HG03442 (cell line): ENCODE measurements at regions not wholly inside any gene's neighbourhood (a gene's known extent, or its start where the extent isn't known, plus 50 kb on each side); places are given as distances from the start of the nearest gene placed in this dataset.
A peak's percentile ranks its signal among the peaks of the same experiment; 100 is the strongest.

Source experiments
- ATAC-seq: cut with Tn5 transposase; IDR thresholded peaks from one replicate; pipeline ENCODE4 v1.9.1; 2021; ENCODE audit warnings: mild to moderate bottlenecking, moderate library complexity; ENCODE audit not compliant: unreplicated experiment

DNA sequence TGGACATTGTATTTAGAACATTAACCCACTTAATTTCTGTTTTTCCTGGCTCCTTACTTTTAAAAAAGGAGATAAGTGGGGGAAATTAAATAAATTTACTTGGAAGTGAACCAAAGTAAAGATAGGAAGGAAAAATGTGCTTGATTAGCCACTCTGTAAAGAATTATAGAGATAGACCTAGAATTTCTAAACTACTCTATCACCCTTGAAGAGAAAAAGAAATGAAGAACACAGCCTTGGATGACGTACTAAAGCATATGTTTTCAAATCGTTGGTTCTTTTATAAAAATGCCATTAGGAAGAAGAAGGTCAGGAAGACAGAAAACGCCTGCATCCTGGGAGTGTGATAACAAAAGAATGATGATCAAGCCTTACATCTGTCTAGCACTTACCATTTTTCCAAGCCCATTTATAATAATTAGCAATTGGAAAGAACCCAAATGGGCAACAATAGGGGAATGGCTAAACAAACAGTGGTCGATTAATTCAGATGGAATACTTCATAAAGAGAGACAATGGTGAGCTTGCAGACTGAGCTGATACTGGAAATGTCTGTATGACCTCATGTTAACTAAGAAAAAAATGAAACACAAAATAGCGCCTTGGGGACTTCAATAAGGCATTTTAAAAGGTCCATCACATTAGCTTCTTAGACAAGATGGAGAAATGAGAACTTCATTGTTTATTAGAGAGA, 81.0 kb upstream of the LRRC55 start:
- ATAC-seq = no peak

GRCh38 chr11:57103899-57104605, 77.7 kb upstream of the LRRC55 start:
- no peak for ATAC-seq

- no peak for ATAC-seq
Observed at GRCh38 chr11:57109331-57109730, 72.4 kb upstream of the LRRC55 start.

DNA sequence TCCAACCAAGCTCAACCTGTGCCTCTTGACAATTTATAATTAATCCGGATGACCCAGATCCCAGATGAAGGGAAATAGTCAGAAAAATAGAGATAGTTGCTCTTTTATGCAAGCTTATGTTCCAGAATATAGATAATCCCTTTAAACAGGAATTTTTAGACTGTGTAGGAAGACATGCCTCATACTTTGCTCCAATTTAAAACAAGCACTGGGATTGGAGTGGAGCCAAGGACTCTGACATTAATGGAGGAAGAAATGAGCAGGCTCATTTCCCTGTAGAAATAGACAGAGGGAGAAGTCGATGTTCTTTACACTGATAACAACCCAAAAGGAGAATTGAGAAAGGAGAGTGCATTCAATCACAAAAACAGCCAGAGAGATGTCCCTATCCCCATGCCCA, 70.1 kb upstream of the LRRC55 start:
- ATAC-seq = no peak

DNA sequence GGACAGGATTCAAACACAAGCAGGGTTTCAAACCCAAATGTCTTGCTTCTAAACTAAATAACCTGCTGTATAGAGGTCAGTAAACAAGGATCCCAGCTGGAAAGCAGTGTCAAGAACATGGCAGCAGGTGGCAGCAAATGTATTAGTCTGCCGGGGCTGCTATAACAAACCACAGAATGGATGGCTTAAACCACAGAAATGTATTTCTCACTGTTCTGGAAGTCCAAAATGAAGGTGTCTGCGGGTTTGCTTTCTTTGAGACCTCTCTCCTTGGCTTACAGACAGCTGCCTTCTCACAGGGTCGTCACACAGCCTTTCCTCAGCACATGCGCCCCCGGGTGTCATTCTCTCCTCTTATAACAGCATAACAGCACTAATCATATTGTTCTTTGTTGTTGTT, 65.1 kb upstream of the LRRC55 start:
- ATAC-seq = peak; percentile 83

DNA sequence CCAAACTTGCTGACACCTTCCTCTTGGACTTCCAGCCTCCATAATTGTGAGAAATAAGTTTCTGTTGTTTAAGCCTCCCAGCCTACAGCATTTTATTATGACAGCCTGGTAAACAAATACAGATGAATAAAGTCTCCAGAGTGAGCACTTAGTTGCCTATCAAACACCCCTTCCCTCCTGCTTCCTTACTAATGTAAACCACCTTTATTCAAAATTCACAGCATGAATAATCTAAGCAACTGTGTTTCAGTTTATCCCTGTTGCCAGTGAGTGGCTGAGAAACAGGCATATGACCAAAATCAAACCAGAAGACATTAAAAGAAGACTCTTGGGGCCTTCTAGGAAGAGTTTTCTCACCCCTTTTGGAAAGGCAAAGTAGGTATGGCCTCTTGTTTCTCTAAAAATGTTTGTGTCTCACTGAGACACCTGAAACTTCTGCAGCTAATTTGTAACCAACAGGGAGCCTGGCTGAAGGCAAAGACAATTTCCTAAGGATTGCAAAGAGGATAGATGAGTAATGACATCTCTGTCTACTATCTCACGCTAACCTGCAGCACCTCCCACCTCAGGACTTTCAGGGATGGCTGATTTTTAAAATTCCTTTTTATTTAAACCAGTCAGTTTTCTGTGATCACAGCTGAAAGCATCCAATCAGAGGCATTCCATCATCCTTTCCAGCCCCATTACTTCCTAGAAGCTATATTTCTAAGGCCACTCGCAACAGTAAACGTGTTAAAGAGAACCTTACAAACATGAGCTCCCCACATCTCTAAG, 61.4 kb upstream of the LRRC55 start:
- ATAC-seq = no peak

DNA sequence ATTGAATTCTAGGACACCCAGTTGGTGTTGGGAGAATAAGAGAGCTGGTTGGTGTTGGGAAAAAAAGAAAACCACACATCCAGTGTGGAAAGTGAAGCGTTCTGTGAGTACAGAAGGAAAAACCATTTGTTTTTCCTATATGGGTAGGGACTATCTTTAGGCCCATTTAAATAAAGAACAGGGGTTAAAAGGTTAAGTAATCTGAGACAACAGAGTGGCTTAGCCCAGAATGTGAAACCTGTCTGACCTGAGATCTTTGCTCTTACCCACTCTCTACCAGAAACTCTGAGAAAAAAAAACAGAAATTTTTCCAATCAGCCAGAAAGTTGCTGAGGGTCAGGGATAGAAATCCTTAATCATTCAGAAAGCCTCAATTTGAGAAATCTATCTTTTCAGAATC, 59.8 kb upstream of the LRRC55 start:
- ATAC-seq = no peak

GRCh38 chr11:57123590-57123989, 58.2 kb upstream of the LRRC55 start:
- ATAC-seq = no peak

DNA sequence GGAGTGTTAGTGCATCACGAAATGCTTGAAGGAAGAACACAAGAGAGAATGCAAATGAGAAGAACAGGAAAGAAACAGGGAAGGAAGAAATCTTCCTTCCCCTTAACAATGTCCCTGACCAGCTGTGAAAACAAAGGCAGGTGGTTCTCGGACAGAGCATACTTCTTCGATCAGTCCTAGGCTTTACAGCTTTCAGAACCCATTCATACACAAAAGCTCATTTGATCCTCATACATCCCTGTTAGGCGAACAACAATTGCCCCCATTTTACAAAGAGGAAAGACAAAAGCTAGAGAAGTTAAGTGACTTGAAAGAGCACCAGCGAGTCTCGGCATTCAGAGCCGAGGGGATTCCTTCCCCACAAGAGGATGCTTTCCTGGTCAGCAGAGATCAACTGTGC, 57.2 kb upstream of the LRRC55 start:
- ATAC-seq = no peak

DNA sequence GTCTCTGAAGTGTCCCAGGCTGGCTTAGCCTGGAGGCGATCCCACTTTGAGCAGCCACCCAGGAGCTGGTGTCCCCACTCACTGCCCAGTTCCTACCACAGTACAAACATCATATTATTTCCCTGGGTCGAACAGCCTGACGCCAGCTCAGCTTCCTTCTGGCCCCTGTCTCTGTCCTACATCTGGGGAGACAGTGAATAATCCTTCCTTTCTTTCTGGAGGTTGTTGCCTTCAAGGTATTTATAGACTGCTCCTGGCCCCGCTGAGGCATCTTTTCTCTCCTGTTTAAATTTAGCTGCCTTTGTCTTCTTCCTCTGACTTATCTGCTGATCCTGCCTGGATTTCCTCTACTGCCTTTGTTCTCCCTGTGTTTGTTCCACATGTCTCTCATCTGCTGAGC, 56.8 kb upstream of the LRRC55 start:
- no peak for ATAC-seq

DNA sequence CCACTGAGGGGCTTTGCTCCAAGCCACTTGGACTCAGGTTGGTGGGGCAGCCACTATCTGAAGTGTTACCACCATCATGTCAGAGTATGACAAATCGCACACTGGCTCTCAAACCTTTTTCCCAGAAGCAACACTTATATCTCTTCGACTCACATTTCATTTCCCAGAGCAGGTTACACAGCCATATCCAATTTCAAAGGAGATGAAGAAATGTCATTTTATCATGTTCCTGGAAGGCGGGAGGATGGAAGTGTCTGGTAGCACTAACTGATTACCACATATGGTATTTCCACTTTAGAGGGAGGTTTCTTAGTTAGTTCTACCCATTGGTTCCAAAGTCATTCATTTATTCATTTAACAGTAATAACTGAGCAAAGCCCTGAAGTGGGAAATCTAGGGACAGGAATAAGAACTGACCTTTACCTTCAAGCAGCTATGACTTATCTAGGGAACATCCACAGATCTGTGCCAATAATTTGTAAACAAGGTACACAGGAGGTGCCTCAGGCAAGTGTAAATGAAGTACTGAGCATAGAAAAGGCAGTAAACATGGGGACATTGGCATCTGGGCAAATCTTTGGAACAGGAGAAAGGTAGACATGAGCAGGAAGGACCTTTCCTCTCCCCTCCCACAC, 54.9 kb upstream of the LRRC55 start:
- ATAC-seq = no peak

GRCh38 chr11:57131080-57131790, 50.5 kb upstream of the LRRC55 start:
- no peak for ATAC-seq
